ENCODE measurements at regions not wholly inside any gene's neighbourhood (a gene's known extent, or its start where the extent isn't known, plus 50 kb on each side); places are given as distances from the start of the nearest gene placed in this dataset.
"Not testable (repeated sequence)": the region's sequence is repeated elsewhere in the genome, so short reads cannot be mapped to it uniquely, and the experiment has no call there.

- H3K36me3 ChIP-seq (ENCODE audit: control insufficient read depth in 1 of 2, insufficient read depth in 2 of 2, low read depth in 1 of 2, low read length in 2 of 2) = no peaks in the 10 kb centered on the region
- H3K9me3 ChIP-seq (ENCODE audit: control insufficient read depth, low read length) = peaks cover 9% of the 10 kb centered on the region
- no peak overlapping the region for H3K23ac ChIP-seq (ENCODE audit: low read length in 2 of 2)
- no peak overlapping the region for H4K91ac ChIP-seq (ENCODE audit: low read length)
- no peak overlapping the region for H2BK12ac ChIP-seq (ENCODE audit: low read length in 2 of 2)
- H4K8ac ChIP-seq (ENCODE audit: low read length) = no peak overlapping the region
- no peak overlapping the region for H3K9ac ChIP-seq (ENCODE audit: low read length)
- no peak overlapping the region for H2BK5ac ChIP-seq (ENCODE audit: low read depth, low read length, poor library complexity, severe bottlenecking)
- H2AFZ ChIP-seq (ENCODE audit: low read depth, low read length) = no peak overlapping the region
- no peaks in the 10 kb centered on the region for H3K4me1 ChIP-seq (ENCODE audit: control insufficient read depth, insufficient read depth, low read depth, low read length)
- no peak overlapping the region for H3K4ac ChIP-seq (ENCODE audit: low read depth in 1 of 2, low read length in 2 of 2)
- no peak overlapping the region for H3K14ac ChIP-seq (ENCODE audit: low read length in 2 of 2)
- H3K4me3 ChIP-seq (ENCODE audit: insufficient read depth in 1 of 2, low read depth in 1 of 2, low read length in 2 of 2) = no peak overlapping the region
- no peak overlapping the region for H2AK5ac ChIP-seq (ENCODE audit: low read length, severe bottlenecking)
- DNase-seq = no peak
- H3K27ac ChIP-seq (ENCODE audit: low read length, poor library complexity, severe bottlenecking) = no peak overlapping the region
- WGBS = no CpG with 5 or more reads among the region's 1 CpG
- no peak overlapping the region for H2BK15ac ChIP-seq (ENCODE audit: low read depth, poor library complexity, severe bottlenecking)
- no peak overlapping the region for H3K4me2 ChIP-seq (ENCODE audit: low read length, poor library complexity, severe bottlenecking)
- H3K79me1 ChIP-seq (replicated peaks; ENCODE audit: low read length, poor library complexity, severe bottlenecking) = no peaks in the 10 kb centered on the region
- H3K27me3 ChIP-seq (ENCODE audit: control insufficient read depth in 1 of 2, insufficient read depth in 1 of 2, low read length in 2 of 2) = no peaks in the 10 kb centered on the region
- H2BK120ac ChIP-seq (ENCODE audit: low read depth, low read length) = no peak overlapping the region
- no peak overlapping the region for H3K18ac ChIP-seq (ENCODE audit: low read depth in 1 of 2, low read length in 2 of 2)
Observed at GRCh38 chr6:23663652-23664051, 462.4 kb upstream of the NRSN1 start.

DNA sequence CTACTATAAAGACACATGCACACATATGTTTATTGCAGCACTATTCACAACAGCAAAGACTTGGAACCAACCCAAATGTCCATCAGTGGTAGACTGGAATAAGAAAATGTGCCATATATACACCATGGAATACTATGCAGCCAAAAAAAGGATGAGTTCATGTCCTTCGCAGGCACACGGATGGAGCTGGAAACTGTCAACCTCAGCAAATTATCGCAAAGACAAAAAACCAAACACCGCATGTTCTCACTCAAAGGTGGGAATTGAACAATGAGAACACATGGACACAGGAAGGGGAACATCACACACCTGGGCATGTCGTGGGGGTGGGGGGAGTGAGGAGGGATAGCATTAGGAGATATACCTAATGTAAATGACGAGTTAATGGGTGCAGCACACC, 460.1 kb upstream of the NRSN1 start:
- not testable (repeated sequence) for H3K79me1 ChIP-seq (replicated peaks; ENCODE audit: low read length, poor library complexity, severe bottlenecking); DNase-seq; H4K8ac ChIP-seq (ENCODE audit: low read length); H2AK5ac ChIP-seq (ENCODE audit: low read length, severe bottlenecking); H4K91ac ChIP-seq (ENCODE audit: low read length); H3K4ac ChIP-seq (ENCODE audit: low read depth in 1 of 2, low read length in 2 of 2); H3K27me3 ChIP-seq (ENCODE audit: control insufficient read depth in 1 of 2, insufficient read depth in 1 of 2, low read length in 2 of 2); H3K27ac ChIP-seq (ENCODE audit: low read length, poor library complexity, severe bottlenecking); H3K14ac ChIP-seq (ENCODE audit: low read length in 2 of 2); H2BK5ac ChIP-seq (ENCODE audit: low read depth, low read length, poor library complexity, severe bottlenecking); H3K4me2 ChIP-seq (ENCODE audit: low read length, poor library complexity, severe bottlenecking); H2BK12ac ChIP-seq (ENCODE audit: low read length in 2 of 2); H3K36me3 ChIP-seq (ENCODE audit: control insufficient read depth in 1 of 2, insufficient read depth in 2 of 2, low read depth in 1 of 2, low read length in 2 of 2); H2BK120ac ChIP-seq (ENCODE audit: low read depth, low read length); H2BK15ac ChIP-seq (ENCODE audit: low read depth, poor library complexity, severe bottlenecking); H3K4me1 ChIP-seq (ENCODE audit: control insufficient read depth, insufficient read depth, low read depth, low read length); H3K23ac ChIP-seq (ENCODE audit: low read length in 2 of 2); H3K4me3 ChIP-seq (ENCODE audit: insufficient read depth in 1 of 2, low read depth in 1 of 2, low read length in 2 of 2); H3K9ac ChIP-seq (ENCODE audit: low read length); H3K18ac ChIP-seq (ENCODE audit: low read depth in 1 of 2, low read length in 2 of 2); H2AFZ ChIP-seq (ENCODE audit: low read depth, low read length)
- WGBS = 84% methylated on average over 6 of the region's 6 CpGs
- H3K9me3 ChIP-seq (ENCODE audit: control insufficient read depth, low read length) = peaks cover 17% of the 10 kb centered on the region

DNA sequence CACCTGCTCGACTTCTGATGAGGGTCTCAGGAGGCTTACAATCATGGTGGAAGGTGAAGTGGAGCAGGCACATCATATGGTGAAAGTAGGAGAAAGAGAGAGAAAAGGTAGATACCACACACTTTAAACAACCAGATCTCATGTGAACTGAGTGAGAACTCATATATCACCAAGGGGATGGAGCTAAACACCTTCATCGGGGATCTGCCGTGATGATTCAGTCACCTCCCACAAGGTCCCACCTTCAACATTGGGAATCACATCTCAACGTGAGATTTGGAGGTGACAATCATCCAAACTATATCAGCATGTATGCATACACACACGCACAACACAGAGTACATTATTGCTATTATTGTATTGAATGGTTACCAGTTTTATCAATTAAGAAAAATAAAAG, 453.3 kb upstream of the NRSN1 start:
- no peaks in the 10 kb centered on the region for H3K79me1 ChIP-seq (replicated peaks; ENCODE audit: low read length, poor library complexity, severe bottlenecking)
- H3K4me1 ChIP-seq (ENCODE audit: control insufficient read depth, insufficient read depth, low read depth, low read length) = no peaks in the 10 kb centered on the region
- 86% methylated on average over 3 of the region's 5 CpGs for WGBS
- no peak overlapping the region for H2BK12ac ChIP-seq (ENCODE audit: low read length in 2 of 2)
- H3K27me3 ChIP-seq (ENCODE audit: control insufficient read depth in 1 of 2, insufficient read depth in 1 of 2, low read length in 2 of 2) = no peaks in the 10 kb centered on the region
- H3K27ac ChIP-seq (ENCODE audit: low read length, poor library complexity, severe bottlenecking) = no peak overlapping the region
- no peak overlapping the region for H3K4me3 ChIP-seq (ENCODE audit: insufficient read depth in 1 of 2, low read depth in 1 of 2, low read length in 2 of 2)
- no peak overlapping the region for H3K9ac ChIP-seq (ENCODE audit: low read length)
- DNase-seq = no peak
- H3K4ac ChIP-seq (ENCODE audit: low read depth in 1 of 2, low read length in 2 of 2) = no peak overlapping the region
- no peak overlapping the region for H4K8ac ChIP-seq (ENCODE audit: low read length)
- no peak overlapping the region for H4K91ac ChIP-seq (ENCODE audit: low read length)
- H3K4me2 ChIP-seq (ENCODE audit: low read length, poor library complexity, severe bottlenecking) = no peak overlapping the region
- H2BK120ac ChIP-seq (ENCODE audit: low read depth, low read length) = no peak overlapping the region
- no peaks in the 10 kb centered on the region for H3K36me3 ChIP-seq (ENCODE audit: control insufficient read depth in 1 of 2, insufficient read depth in 2 of 2, low read depth in 1 of 2, low read length in 2 of 2)
- no peak overlapping the region for H2BK15ac ChIP-seq (ENCODE audit: low read depth, poor library complexity, severe bottlenecking)
- no peak overlapping the region for H2AFZ ChIP-seq (ENCODE audit: low read depth, low read length)
- H2AK5ac ChIP-seq (ENCODE audit: low read length, severe bottlenecking) = no peak overlapping the region
- no peak overlapping the region for H3K18ac ChIP-seq (ENCODE audit: low read depth in 1 of 2, low read length in 2 of 2)
- H3K23ac ChIP-seq (ENCODE audit: low read length in 2 of 2) = no peak overlapping the region
- H3K9me3 ChIP-seq (ENCODE audit: control insufficient read depth, low read length) = peaks cover 48% of the 10 kb centered on the region
- no peak overlapping the region for H3K14ac ChIP-seq (ENCODE audit: low read length in 2 of 2)
- no peak overlapping the region for H2BK5ac ChIP-seq (ENCODE audit: low read depth, low read length, poor library complexity, severe bottlenecking)

- WGBS = 80% methylated on average over 3 of the region's 3 CpGs
- no peaks in the 10 kb centered on the region for H3K27me3 ChIP-seq (ENCODE audit: control insufficient read depth in 1 of 2, insufficient read depth in 1 of 2, low read length in 2 of 2)
- no peak overlapping the region for H3K4ac ChIP-seq (ENCODE audit: low read depth in 1 of 2, low read length in 2 of 2)
- no peaks in the 10 kb centered on the region for H3K79me1 ChIP-seq (replicated peaks; ENCODE audit: low read length, poor library complexity, severe bottlenecking)
- H3K9ac ChIP-seq (ENCODE audit: low read length) = no peak overlapping the region
- H3K27ac ChIP-seq (ENCODE audit: low read length, poor library complexity, severe bottlenecking) = no peak overlapping the region
- peaks cover 36% of the 10 kb centered on the region for H3K9me3 ChIP-seq (ENCODE audit: control insufficient read depth, low read length)
- H2BK5ac ChIP-seq (ENCODE audit: low read depth, low read length, poor library complexity, severe bottlenecking) = no peak overlapping the region
- no peaks in the 10 kb centered on the region for H3K36me3 ChIP-seq (ENCODE audit: control insufficient read depth in 1 of 2, insufficient read depth in 2 of 2, low read depth in 1 of 2, low read length in 2 of 2)
- no peak overlapping the region for H4K8ac ChIP-seq (ENCODE audit: low read length)
- no peak overlapping the region for H3K14ac ChIP-seq (ENCODE audit: low read length in 2 of 2)
- no peak overlapping the region for H3K23ac ChIP-seq (ENCODE audit: low read length in 2 of 2)
- no peak overlapping the region for H3K4me2 ChIP-seq (ENCODE audit: low read length, poor library complexity, severe bottlenecking)
- H3K18ac ChIP-seq (ENCODE audit: low read depth in 1 of 2, low read length in 2 of 2) = no peak overlapping the region
- H3K4me3 ChIP-seq (ENCODE audit: insufficient read depth in 1 of 2, low read depth in 1 of 2, low read length in 2 of 2) = no peak overlapping the region
- H3K4me1 ChIP-seq (ENCODE audit: control insufficient read depth, insufficient read depth, low read depth, low read length) = no peaks in the 10 kb centered on the region
- H2BK15ac ChIP-seq (ENCODE audit: low read depth, poor library complexity, severe bottlenecking) = no peak overlapping the region
- no peak overlapping the region for H2BK120ac ChIP-seq (ENCODE audit: low read depth, low read length)
- H2AFZ ChIP-seq (ENCODE audit: low read depth, low read length) = no peak overlapping the region
- H4K91ac ChIP-seq (ENCODE audit: low read length) = no peak overlapping the region
- no peak overlapping the region for H2BK12ac ChIP-seq (ENCODE audit: low read length in 2 of 2)
- no peak overlapping the region for H2AK5ac ChIP-seq (ENCODE audit: low read length, severe bottlenecking)
- DNase-seq = no peak
Observed at GRCh38 chr6:23678626-23679025, 447.4 kb upstream of the NRSN1 start.
